SU-DHL-6 (cell line): ENCODE measurements at regions not wholly inside any gene's neighbourhood (a gene's known extent, or its start where the extent isn't known, plus 50 kb on each side); places are given as distances from the start of the nearest gene placed in this dataset.
"Not testable (repeated sequence)": the region's sequence is repeated elsewhere in the genome, so short reads cannot be mapped to it uniquely, and the experiment has no call there.

Source experiments
- EZH2phosphoT487 ChIP-seq: fragments of 200-600 bp; sonication (generic), shearing (Covaris generic); conservative IDR thresholded peaks from 2 replicates; pipeline ENCODE4 v1.6.1; 2018; ENCODE audit warnings: mild to moderate bottlenecking, antibody characterized with exemption, low read length, moderate library complexity, mixed read lengths
- TF ChIP-seq, protein P1 (sequence below): fragments of 200-600 bp; sonication (generic); IDR thresholded peaks from one replicate; pipeline ENCODE4 v1.5.1; 2017; ENCODE audit warnings: antibody characterized with exemption, mild to moderate bottlenecking, low read length, moderate library complexity; ENCODE audit not compliant: insufficient read depth, poor library complexity, severe bottlenecking

DNA sequence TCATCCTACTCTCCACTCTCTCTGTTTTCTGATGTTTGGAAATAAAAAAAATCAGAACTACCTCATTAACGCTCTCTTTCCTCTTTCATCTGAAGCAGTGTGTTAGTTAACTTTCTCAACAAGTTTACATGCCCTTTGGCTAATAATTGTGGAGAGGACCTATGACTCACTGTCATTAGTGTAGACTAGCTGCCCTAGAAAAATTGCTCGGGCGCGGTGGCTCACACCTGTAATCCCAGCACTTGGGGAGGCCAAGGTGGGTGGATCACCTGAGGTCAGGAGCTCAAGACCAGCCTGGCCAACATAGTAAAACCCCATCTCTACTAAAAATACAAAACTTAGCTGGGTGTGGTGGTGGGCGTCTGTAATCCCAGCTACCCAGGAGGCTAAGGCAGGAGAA is 94.5 kb upstream of the DPP6 start:
- TF ChIP-seq, protein P1, sequence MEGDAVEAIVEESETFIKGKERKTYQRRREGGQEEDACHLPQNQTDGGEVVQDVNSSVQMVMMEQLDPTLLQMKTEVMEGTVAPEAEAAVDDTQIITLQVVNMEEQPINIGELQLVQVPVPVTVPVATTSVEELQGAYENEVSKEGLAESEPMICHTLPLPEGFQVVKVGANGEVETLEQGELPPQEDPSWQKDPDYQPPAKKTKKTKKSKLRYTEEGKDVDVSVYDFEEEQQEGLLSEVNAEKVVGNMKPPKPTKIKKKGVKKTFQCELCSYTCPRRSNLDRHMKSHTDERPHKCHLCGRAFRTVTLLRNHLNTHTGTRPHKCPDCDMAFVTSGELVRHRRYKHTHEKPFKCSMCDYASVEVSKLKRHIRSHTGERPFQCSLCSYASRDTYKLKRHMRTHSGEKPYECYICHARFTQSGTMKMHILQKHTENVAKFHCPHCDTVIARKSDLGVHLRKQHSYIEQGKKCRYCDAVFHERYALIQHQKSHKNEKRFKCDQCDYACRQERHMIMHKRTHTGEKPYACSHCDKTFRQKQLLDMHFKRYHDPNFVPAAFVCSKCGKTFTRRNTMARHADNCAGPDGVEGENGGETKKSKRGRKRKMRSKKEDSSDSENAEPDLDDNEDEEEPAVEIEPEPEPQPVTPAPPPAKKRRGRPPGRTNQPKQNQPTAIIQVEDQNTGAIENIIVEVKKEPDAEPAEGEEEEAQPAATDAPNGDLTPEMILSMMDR, result not testable (repeated sequence)
- TF ChIP-seq EZH2phosphoT487, result not testable (repeated sequence)
